ENCODE measurements at regions not wholly inside any gene's neighbourhood (a gene's known extent, or its start where the extent isn't known, plus 50 kb on each side); places are given as distances from the start of the nearest gene placed in this dataset.

DNA sequence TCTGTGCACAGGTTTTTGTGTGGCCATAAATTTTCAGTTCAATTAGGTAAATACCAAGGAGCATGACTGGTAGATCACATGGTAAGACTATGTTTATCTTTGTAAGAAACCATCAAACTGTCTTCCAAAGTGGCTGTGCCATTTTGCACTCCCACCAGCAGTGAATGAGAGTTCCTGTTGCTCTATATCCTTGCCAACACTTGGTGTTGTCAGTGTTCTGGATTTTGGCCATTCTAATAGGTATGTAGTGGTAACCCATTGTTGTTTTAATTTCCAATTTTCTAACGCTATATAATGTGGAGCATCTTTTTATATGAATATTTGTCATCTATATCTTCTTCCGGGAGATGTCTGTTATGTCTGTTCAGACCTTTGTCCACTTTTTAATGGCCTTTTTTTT lies 51.7 kb upstream of the MED4 start:
- no peak for TF ChIP-seq GABPA (IDR thresholded peaks at IDR 0.05; ENCODE audit: low read depth)
- TF ChIP-seq, protein P1, sequence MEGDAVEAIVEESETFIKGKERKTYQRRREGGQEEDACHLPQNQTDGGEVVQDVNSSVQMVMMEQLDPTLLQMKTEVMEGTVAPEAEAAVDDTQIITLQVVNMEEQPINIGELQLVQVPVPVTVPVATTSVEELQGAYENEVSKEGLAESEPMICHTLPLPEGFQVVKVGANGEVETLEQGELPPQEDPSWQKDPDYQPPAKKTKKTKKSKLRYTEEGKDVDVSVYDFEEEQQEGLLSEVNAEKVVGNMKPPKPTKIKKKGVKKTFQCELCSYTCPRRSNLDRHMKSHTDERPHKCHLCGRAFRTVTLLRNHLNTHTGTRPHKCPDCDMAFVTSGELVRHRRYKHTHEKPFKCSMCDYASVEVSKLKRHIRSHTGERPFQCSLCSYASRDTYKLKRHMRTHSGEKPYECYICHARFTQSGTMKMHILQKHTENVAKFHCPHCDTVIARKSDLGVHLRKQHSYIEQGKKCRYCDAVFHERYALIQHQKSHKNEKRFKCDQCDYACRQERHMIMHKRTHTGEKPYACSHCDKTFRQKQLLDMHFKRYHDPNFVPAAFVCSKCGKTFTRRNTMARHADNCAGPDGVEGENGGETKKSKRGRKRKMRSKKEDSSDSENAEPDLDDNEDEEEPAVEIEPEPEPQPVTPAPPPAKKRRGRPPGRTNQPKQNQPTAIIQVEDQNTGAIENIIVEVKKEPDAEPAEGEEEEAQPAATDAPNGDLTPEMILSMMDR (IDR thresholded peaks at IDR 0.05; ENCODE audit: insufficient read depth, low read length) = no peak
